SK-N-SH (cell line): ENCODE measurements at regions not wholly inside any gene's neighbourhood (a gene's known extent, or its start where the extent isn't known, plus 50 kb on each side); places are given as distances from the start of the nearest gene placed in this dataset.

Source experiments
- CTCF ChIA-PET: fragments of 300-600, 350-600 bp; formaldehyde crosslinking; extraction: SDS; loops from one replicate; lab custom pipeline; 2021; lab: Yijun Ruan, JAX
- POLR2A ChIA-PET: fragments of 350-600 bp; sonication (Branson Sonifier 250); formaldehyde crosslinking; extraction: SDS; loops from one replicate; lab custom pipeline; 2020; ENCODE audit warnings: antibody characterized with exemption, inconsistent platforms; lab: Yijun Ruan, JAX
- DNase-seq: peaks from one replicate; pipeline ENCODE4 v3.0.0; 2012
- H2AFZ ChIP-seq: fragments of 200-600 bp; sonication (generic); 2 replicates; pipeline ENCODE4 v1.8.1; 2016; ENCODE audit warnings: antibody characterized with exemption, mild to moderate bottlenecking, low read depth
- H3F3A ChIP-seq: fragments of 200-600 bp; sonication (generic); replicated peaks from 2 replicates; pipeline ENCODE3; 2016; ENCODE audit warnings: antibody characterized with exemption, mild to moderate bottlenecking; ENCODE audit not compliant: insufficient read depth
- H3K27ac ChIP-seq, 2 experiments: fragments of 200-500 bp in 1 of 2; fragments of 200-600 bp in 1 of 2; sonication (Bioruptor generic) in 1 of 2; sonication (generic), shearing (Covaris generic) in 1 of 2; 2 replicates each; pipeline versions ENCODE4 v1.5.1 to v1.6.1; 2014 to 2016; ENCODE audit warnings: low read depth in 2 of 2, inconsistent platforms in 1 of 2, low read length in 1 of 2, mild to moderate bottlenecking in 1 of 2, mixed read lengths in 1 of 2
- H3K27me3 ChIP-seq: fragments of 200-600 bp; sonication (generic), shearing (Covaris generic); 2 replicates; pipeline ENCODE4 v1.6.1; 2016; ENCODE audit warnings: mixed run types; ENCODE audit not compliant: insufficient read depth
- H3K36me3 ChIP-seq, 2 experiments: fragments of 200-500 bp in 1 of 2; fragments of 200-600 bp in 1 of 2; sonication (Bioruptor generic) in 1 of 2; sonication (generic) in 1 of 2; replicated peaks in 1 of 2; 2 replicates each; pipeline versions ENCODE3 to v1.5.1; 2014 to 2016; ENCODE audit warnings: low read length in 1 of 2, mild to moderate bottlenecking in 1 of 2; ENCODE audit not compliant: insufficient read depth in 2 of 2, control insufficient read depth in 1 of 2
- H3K4me1 ChIP-seq, 2 experiments: fragments of 200-500 bp in 1 of 2; fragments of 200-600 bp in 1 of 2; sonication (Bioruptor generic) in 1 of 2; sonication (generic), shearing (Covaris generic) in 1 of 2; 2 replicates each; pipeline versions ENCODE4 v1.5.1 to v1.6.1; 2014 to 2016; ENCODE audit warnings: low read depth in 1 of 2, low read length in 1 of 2, mixed run types in 1 of 2; ENCODE audit not compliant: insufficient read depth in 2 of 2, control insufficient read depth in 1 of 2
- H3K4me2 ChIP-seq: fragments of 200-600 bp; sonication (generic), shearing (Covaris generic); 2 replicates; pipeline ENCODE4 v1.6.1; 2017; ENCODE audit warnings: mixed run types
- H3K4me3 ChIP-seq, 2 experiments: fragments of 200-500 bp in 1 of 2; fragments of 200-600 bp in 1 of 2; sonication (Bioruptor generic) in 1 of 2; sonication (generic), shearing (Covaris generic) in 1 of 2; 2 replicates each; pipeline versions ENCODE4 v1.5.1 to v1.8.1; 2014 to 2016; ENCODE audit warnings: low read depth in 2 of 2, inconsistent platforms in 1 of 2, low read length in 1 of 2, mild to moderate bottlenecking in 1 of 2, mixed read lengths in 1 of 2, moderate library complexity in 1 of 2
- H3K79me2 ChIP-seq: fragments of 200-600 bp; sonication (generic); 2 replicates; pipeline ENCODE4 v1.8.1; 2017; ENCODE audit warnings: mild to moderate bottlenecking; ENCODE audit not compliant: insufficient read depth
- H3K9ac ChIP-seq: fragments of 200-600 bp; sonication (generic); 2 replicates; pipeline ENCODE4 v1.6.1; 2017; ENCODE audit warnings: mixed run types
- H3K9me2 ChIP-seq: fragments of 200-600 bp; sonication (generic); 2 replicates; pipeline ENCODE4 v1.6.1; 2017; ENCODE audit warnings: mixed run types
- H3K9me3 ChIP-seq: fragments of 200-600 bp; sonication (generic); 2 replicates; pipeline ENCODE4 v1.6.1; 2017; ENCODE audit warnings: mixed run types, mild to moderate bottlenecking, moderate library complexity
- H4K20me1 ChIP-seq: fragments of 200-600 bp; sonication (generic); 2 replicates; pipeline ENCODE4 v1.6.1; 2017; ENCODE audit warnings: mild to moderate bottlenecking, mixed run types; ENCODE audit not compliant: insufficient read depth
- EZH2phosphoT487 ChIP-seq: fragments of 200-600 bp; sonication (generic); IDR thresholded peaks from 2 replicates; pipeline ENCODE4 v1.6.1; 2017; ENCODE audit warnings: low read depth, mixed run types, mild to moderate bottlenecking, antibody characterized with exemption, moderate library complexity, borderline replicate concordance
- FOSL2 ChIP-seq: IDR thresholded peaks from 2 replicates; pipeline ENCODE4 v1.4.0; 2012; ENCODE audit warnings: low read depth, mild to moderate bottlenecking, moderate library complexity, borderline replicate concordance
- GABPA ChIP-seq: IDR thresholded peaks from 2 replicates; pipeline ENCODE4 v1.4.0; 2012; ENCODE audit warnings: low read depth, mild to moderate bottlenecking
- GATA2 ChIP-seq: sonication (generic); formaldehyde crosslinking; IDR thresholded peaks from 2 replicates; pipeline ENCODE4 v1.5.0; 2020; ENCODE audit warnings: mild to moderate bottlenecking, missing genetic modification reagents
- IRF3 ChIP-seq: fragments of 150-350 bp; IDR thresholded peaks from 2 replicates; pipeline ENCODE4 v1.6.1; 2016; ENCODE audit warnings: mild to moderate bottlenecking, low read depth, low read length
- JUND ChIP-seq: IDR thresholded peaks from 2 replicates; pipeline ENCODE4 v1.4.0; 2012
- MEF2A ChIP-seq: IDR thresholded peaks from 2 replicates; pipeline ENCODE4 v1.4.0; 2012; ENCODE audit warnings: low read depth, borderline replicate concordance
- NFIC ChIP-seq: IDR thresholded peaks from 2 replicates; pipeline ENCODE4 v1.4.0; 2012; ENCODE audit warnings: borderline replicate concordance
- NRF1 ChIP-seq: IDR thresholded peaks from 2 replicates; pipeline ENCODE4 v1.6.1; 2012; ENCODE audit warnings: low read depth, mild to moderate bottlenecking, low read length
- RAD21 ChIP-seq: IDR thresholded peaks from 2 replicates; pipeline ENCODE4 v1.6.1; 2012; ENCODE audit warnings: mild to moderate bottlenecking, low read length
- RCOR1 ChIP-seq: fragments of 150-350 bp; IDR thresholded peaks from 2 replicates; pipeline ENCODE4 v1.6.1; 2017; ENCODE audit warnings: antibody characterized with exemption, low read length
- RFX5 ChIP-seq: IDR thresholded peaks from 2 replicates; pipeline ENCODE4 v1.6.1; 2012; ENCODE audit warnings: mild to moderate bottlenecking, improper control_type of control experiment, low read length
- RXRA ChIP-seq: IDR thresholded peaks from 2 replicates; pipeline ENCODE4 v1.4.0; 2012; ENCODE audit warnings: low read depth, mild to moderate bottlenecking, borderline replicate concordance
- SMC3 ChIP-seq: IDR thresholded peaks from 2 replicates; pipeline ENCODE4 v1.6.1; 2012; ENCODE audit warnings: low read depth, low read length, improper control_type of control experiment
- TAF1 ChIP-seq: IDR thresholded peaks from 2 replicates; pipeline ENCODE4 v1.6.1; 2012; ENCODE audit warnings: low read depth, mild to moderate bottlenecking, low read length, moderate library complexity, borderline replicate concordance
- TCF12 ChIP-seq: IDR thresholded peaks from 2 replicates; pipeline ENCODE4 v1.4.0; 2012
- USF1 ChIP-seq: IDR thresholded peaks from 2 replicates; pipeline ENCODE4 v1.4.0; 2012; ENCODE audit warnings: low read depth, borderline replicate concordance
- USF2 ChIP-seq: fragments of 150-350 bp; IDR thresholded peaks from 2 replicates; pipeline ENCODE4 v1.6.1; 2017; ENCODE audit warnings: antibody characterized with exemption, low read length, low read depth, borderline replicate concordance
- YY1 ChIP-seq: IDR thresholded peaks from 2 replicates; pipeline ENCODE4 v1.4.0; 2012; ENCODE audit warnings: low read depth, mild to moderate bottlenecking
- ZBTB33 ChIP-seq: IDR thresholded peaks from 2 replicates; pipeline ENCODE4 v1.4.0; 2012; ENCODE audit warnings: low read depth, borderline replicate concordance
- WGBS: methylation state at CpG from one replicate; pipeline ENCODE4 v1.1.6; 2017; ENCODE audit warnings: low lambda C conversion rate; 5-methylcytosine and 5-hydroxymethylcytosine counted together

GRCh38 chr1:194420706-194421105 is 1234.3 kb upstream of the B3GALT2 start (continued):
- TF ChIP-seq USF1 (no peak), USF2 (no peak), IRF3 (no peak), NFIC (no peak), EZH2phosphoT487 (no peak), RCOR1 (no peak), FOSL2 (no peak)

GRCh38 chr1:194419721-194420120 is 1233.3 kb upstream of the B3GALT2 start:
- no peak for DNase-seq
- no peaks in the 10 kb centered on the region for H3K9me3 ChIP-seq
- TF ChIP-seq MEF2A (no peak), ZBTB33 (no peak), RXRA (no peak), SMC3 (no peak), TCF12 (no peak), GABPA (no peak), RFX5 (no peak), JUND (no peak), RAD21 (no peak), GATA2 (no peak), NRF1 (no peak), TAF1 (no peak), YY1 (no peak)
- no peaks in the 10 kb centered on the region for H3K79me2 ChIP-seq
- no peak overlapping the region for H3K4me3 ChIP-seq
- POLR2A ChIA-PET = no interaction called here
- CTCF ChIA-PET = no interaction called here
- H2AFZ ChIP-seq = no peak overlapping the region
- WGBS = 0% methylated on average over 1 of the region's 1 CpG
- no peak overlapping the region for H3K27ac ChIP-seq
- H3K9ac ChIP-seq = no peak overlapping the region
- H3K9me2 ChIP-seq = no peaks in the 10 kb centered on the region
- H3K36me3 ChIP-seq = no peaks in the 10 kb centered on the region
- H3K4me2 ChIP-seq = no peak overlapping the region
- no peaks in the 10 kb centered on the region for H3K4me1 ChIP-seq
- H4K20me1 ChIP-seq = no peaks in the 10 kb centered on the region
- no peaks in the 10 kb centered on the region for H3F3A ChIP-seq
- no peaks in the 10 kb centered on the region for H3K27me3 ChIP-seq
